H1 (cell line): ENCODE measurements at regions not wholly inside any gene's neighbourhood (a gene's known extent, or its start where the extent isn't known, plus 50 kb on each side); places are given as distances from the start of the nearest gene placed in this dataset.

Experiments
- ATF3 ChIP-seq: IDR thresholded peaks from 2 replicates; pipeline ENCODE4 v1.6.1; 2011; ENCODE audit warnings: low read depth, mild to moderate bottlenecking, low read length; ENCODE audit not compliant: insufficient read depth
- NRF1 ChIP-seq: IDR thresholded peaks from 2 replicates; pipeline ENCODE4 v1.6.1; 2011; ENCODE audit warnings: mild to moderate bottlenecking, low read depth, low read length, improper control_type of control experiment
- SP4 ChIP-seq: IDR thresholded peaks from 2 replicates; pipeline ENCODE4 v1.6.1; 2012; ENCODE audit warnings: low read length, inconsistent platforms
- ZNF274 ChIP-seq: IDR thresholded peaks from 2 replicates; pipeline ENCODE4 v1.7.0; 2012; ENCODE audit warnings: low read length, borderline replicate concordance; ENCODE audit errors: extremely low read depth
- TF ChIP-seq, protein P1 (sequence below): fragments of 300-600 bp; sonication (generic); IDR thresholded peaks from 2 replicates; pipeline ENCODE4 v1.7.1; 2012; ENCODE audit warnings: low read length, moderate library complexity, mild to moderate bottlenecking, inconsistent platforms; ENCODE audit not compliant: insufficient replicate concordance
- TF ChIP-seq, protein P2 (sequence below): IDR thresholded peaks from 2 replicates; pipeline ENCODE4 v1.6.1; 2012; ENCODE audit warnings: inconsistent platforms

GRCh38 chr3:161694682-161695564, 198.3 kb downstream of the OTOL1 start (continued):
- TF ChIP-seq, protein P1, sequence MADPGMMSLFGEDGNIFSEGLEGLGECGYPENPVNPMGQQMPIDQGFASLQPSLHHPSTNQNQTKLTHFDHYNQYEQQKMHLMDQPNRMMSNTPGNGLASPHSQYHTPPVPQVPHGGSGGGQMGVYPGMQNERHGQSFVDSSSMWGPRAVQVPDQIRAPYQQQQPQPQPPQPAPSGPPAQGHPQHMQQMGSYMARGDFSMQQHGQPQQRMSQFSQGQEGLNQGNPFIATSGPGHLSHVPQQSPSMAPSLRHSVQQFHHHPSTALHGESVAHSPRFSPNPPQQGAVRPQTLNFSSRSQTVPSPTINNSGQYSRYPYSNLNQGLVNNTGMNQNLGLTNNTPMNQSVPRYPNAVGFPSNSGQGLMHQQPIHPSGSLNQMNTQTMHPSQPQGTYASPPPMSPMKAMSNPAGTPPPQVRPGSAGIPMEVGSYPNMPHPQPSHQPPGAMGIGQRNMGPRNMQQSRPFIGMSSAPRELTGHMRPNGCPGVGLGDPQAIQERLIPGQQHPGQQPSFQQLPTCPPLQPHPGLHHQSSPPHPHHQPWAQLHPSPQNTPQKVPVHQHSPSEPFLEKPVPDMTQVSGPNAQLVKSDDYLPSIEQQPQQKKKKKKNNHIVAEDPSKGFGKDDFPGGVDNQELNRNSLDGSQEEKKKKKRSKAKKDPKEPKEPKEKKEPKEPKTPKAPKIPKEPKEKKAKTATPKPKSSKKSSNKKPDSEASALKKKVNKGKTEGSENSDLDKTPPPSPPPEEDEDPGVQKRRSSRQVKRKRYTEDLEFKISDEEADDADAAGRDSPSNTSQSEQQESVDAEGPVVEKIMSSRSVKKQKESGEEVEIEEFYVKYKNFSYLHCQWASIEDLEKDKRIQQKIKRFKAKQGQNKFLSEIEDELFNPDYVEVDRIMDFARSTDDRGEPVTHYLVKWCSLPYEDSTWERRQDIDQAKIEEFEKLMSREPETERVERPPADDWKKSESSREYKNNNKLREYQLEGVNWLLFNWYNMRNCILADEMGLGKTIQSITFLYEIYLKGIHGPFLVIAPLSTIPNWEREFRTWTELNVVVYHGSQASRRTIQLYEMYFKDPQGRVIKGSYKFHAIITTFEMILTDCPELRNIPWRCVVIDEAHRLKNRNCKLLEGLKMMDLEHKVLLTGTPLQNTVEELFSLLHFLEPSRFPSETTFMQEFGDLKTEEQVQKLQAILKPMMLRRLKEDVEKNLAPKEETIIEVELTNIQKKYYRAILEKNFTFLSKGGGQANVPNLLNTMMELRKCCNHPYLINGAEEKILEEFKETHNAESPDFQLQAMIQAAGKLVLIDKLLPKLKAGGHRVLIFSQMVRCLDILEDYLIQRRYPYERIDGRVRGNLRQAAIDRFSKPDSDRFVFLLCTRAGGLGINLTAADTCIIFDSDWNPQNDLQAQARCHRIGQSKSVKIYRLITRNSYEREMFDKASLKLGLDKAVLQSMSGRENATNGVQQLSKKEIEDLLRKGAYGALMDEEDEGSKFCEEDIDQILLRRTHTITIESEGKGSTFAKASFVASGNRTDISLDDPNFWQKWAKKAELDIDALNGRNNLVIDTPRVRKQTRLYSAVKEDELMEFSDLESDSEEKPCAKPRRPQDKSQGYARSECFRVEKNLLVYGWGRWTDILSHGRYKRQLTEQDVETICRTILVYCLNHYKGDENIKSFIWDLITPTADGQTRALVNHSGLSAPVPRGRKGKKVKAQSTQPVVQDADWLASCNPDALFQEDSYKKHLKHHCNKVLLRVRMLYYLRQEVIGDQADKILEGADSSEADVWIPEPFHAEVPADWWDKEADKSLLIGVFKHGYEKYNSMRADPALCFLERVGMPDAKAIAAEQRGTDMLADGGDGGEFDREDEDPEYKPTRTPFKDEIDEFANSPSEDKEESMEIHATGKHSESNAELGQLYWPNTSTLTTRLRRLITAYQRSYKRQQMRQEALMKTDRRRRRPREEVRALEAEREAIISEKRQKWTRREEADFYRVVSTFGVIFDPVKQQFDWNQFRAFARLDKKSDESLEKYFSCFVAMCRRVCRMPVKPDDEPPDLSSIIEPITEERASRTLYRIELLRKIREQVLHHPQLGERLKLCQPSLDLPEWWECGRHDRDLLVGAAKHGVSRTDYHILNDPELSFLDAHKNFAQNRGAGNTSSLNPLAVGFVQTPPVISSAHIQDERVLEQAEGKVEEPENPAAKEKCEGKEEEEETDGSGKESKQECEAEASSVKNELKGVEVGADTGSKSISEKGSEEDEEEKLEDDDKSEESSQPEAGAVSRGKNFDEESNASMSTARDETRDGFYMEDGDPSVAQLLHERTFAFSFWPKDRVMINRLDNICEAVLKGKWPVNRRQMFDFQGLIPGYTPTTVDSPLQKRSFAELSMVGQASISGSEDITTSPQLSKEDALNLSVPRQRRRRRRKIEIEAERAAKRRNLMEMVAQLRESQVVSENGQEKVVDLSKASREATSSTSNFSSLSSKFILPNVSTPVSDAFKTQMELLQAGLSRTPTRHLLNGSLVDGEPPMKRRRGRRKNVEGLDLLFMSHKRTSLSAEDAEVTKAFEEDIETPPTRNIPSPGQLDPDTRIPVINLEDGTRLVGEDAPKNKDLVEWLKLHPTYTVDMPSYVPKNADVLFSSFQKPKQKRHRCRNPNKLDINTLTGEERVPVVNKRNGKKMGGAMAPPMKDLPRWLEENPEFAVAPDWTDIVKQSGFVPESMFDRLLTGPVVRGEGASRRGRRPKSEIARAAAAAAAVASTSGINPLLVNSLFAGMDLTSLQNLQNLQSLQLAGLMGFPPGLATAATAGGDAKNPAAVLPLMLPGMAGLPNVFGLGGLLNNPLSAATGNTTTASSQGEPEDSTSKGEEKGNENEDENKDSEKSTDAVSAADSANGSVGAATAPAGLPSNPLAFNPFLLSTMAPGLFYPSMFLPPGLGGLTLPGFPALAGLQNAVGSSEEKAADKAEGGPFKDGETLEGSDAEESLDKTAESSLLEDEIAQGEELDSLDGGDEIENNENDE, result no peak
- no peak for TF ChIP-seq NRF1
- TF ChIP-seq ZNF274, result no peak
- no peak for TF ChIP-seq ATF3
- TF ChIP-seq, protein P2, sequence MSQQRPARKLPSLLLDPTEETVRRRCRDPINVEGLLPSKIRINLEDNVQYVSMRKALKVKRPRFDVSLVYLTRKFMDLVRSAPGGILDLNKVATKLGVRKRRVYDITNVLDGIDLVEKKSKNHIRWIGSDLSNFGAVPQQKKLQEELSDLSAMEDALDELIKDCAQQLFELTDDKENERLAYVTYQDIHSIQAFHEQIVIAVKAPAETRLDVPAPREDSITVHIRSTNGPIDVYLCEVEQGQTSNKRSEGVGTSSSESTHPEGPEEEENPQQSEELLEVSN, result no peak
- TF ChIP-seq SP4, result no peak
- TF ChIP-seq, all 59 proteins: peak for 0
